HG03521 (cell line): ENCODE measurements at regions not wholly inside any gene's neighbourhood (a gene's known extent, or its start where the extent isn't known, plus 50 kb on each side); places are given as distances from the start of the nearest gene placed in this dataset.

Source experiments
- ATAC-seq: cut with Tn5 transposase; IDR thresholded peaks from one replicate; pipeline ENCODE4 v1.9.1; 2021; ENCODE audit warnings: mild to moderate bottlenecking, moderate library complexity; ENCODE audit not compliant: unreplicated experiment

- no peak for ATAC-seq
Measured at GRCh38 chr2:215668378-215668775, 232.5 kb upstream of the FN1 start.

- ATAC-seq, result no peak
Measured at GRCh38 chr2:215667585-215668377, 231.9 kb upstream of the FN1 start.

GRCh38 chr2:215664847-215665525 lies 229.1 kb upstream of the FN1 start:
- ATAC-seq, result no peak

- ATAC-seq, result no peak
Measured at GRCh38 chr2:215662715-215663114, 226.8 kb upstream of the FN1 start.

- no peak for ATAC-seq
Measured at GRCh38 chr2:215660687-215661086, 224.8 kb upstream of the FN1 start.

- no peak for ATAC-seq
Measured at GRCh38 chr2:215659650-215660049, 223.8 kb upstream of the FN1 start.

GRCh38 chr2:215658635-215659305 lies 222.9 kb upstream of the FN1 start:
- no peak for ATAC-seq

GRCh38 chr2:215657844-215658243 lies 222.0 kb upstream of the FN1 start:
- no peak for ATAC-seq

- ATAC-seq, result no peak
Measured at GRCh38 chr2:215654148-215654819, 218.4 kb upstream of the FN1 start.

GRCh38 chr2:215653344-215654030 lies 217.6 kb upstream of the FN1 start:
- no peak for ATAC-seq

GRCh38 chr2:215652388-215652787 lies 216.5 kb upstream of the FN1 start:
- ATAC-seq, result no peak

GRCh38 chr2:215651412-215651811 lies 215.5 kb upstream of the FN1 start:
- no peak for ATAC-seq

GRCh38 chr2:215644233-215644897 lies 208.5 kb upstream of the FN1 start:
- no peak for ATAC-seq

- ATAC-seq, result no peak
Measured at GRCh38 chr2:215638687-215639086, 202.8 kb upstream of the FN1 start.

GRCh38 chr2:215637651-215638050 lies 201.8 kb upstream of the FN1 start:
- no peak for ATAC-seq

GRCh38 chr2:215636816-215637215 lies 200.9 kb upstream of the FN1 start:
- no peak for ATAC-seq

GRCh38 chr2:215635788-215636139 lies 199.9 kb upstream of the FN1 start:
- ATAC-seq, result no peak

GRCh38 chr2:215635071-215635787 lies 199.4 kb upstream of the FN1 start:
- no peak for ATAC-seq

GRCh38 chr2:215633360-215633759 lies 197.5 kb upstream of the FN1 start:
- no peak for ATAC-seq

- no peak for ATAC-seq
Measured at GRCh38 chr2:215631696-215632095, 195.8 kb upstream of the FN1 start.
